SK-N-SH treated with all-trans-retinoic acid at 6 μM for 48 hours (cell line): ENCODE measurements at regions not wholly inside any gene's neighbourhood (a gene's known extent, or its start where the extent isn't known, plus 50 kb on each side); places are given as distances from the start of the nearest gene placed in this dataset.

Source experiments
- ATAC-seq: fragments of 200-7000 bp; cut with Tn5 transposase; 3 replicates; pipeline ENCODE4 v1.9.1; 2020; ENCODE audit warnings: mild to moderate bottlenecking, moderate library complexity
- ARNTL ChIP-seq: fragments of 450-650 bp; formaldehyde crosslinking; IDR thresholded peaks from 2 replicates; pipeline ENCODE4 v1.5.0; 2020; ENCODE audit warnings: low read depth, mild to moderate bottlenecking, moderate library complexity, borderline replicate concordance
- CREB5 ChIP-seq: fragments of 250-450 bp; sonication (Bioruptor Pico); IDR thresholded peaks from 2 replicates; pipeline ENCODE4 v1.5.1; 2020; ENCODE audit warnings: low read depth, mild to moderate bottlenecking, moderate library complexity
- CSDC2 ChIP-seq: fragments of 250-450 bp; sonication (Bioruptor Pico); IDR thresholded peaks from 2 replicates; pipeline ENCODE4 v1.5.0; 2020; ENCODE audit warnings: mild to moderate bottlenecking, moderate library complexity
- ESRRG ChIP-seq: fragments of 250-450 bp; sonication (Bioruptor Pico); IDR thresholded peaks from 2 replicates; pipeline ENCODE4 v1.6.1; 2021; ENCODE audit warnings: mild to moderate bottlenecking
- GLIS3 ChIP-seq: fragments of 250-450 bp; sonication (Bioruptor Pico); IDR thresholded peaks from 2 replicates; pipeline ENCODE4 v1.5.0; 2020; ENCODE audit warnings: mild to moderate bottlenecking, moderate library complexity
- ISL1 ChIP-seq: fragments of 250-450 bp; sonication (Bioruptor Pico); IDR thresholded peaks from 2 replicates; pipeline ENCODE4 v2.1.2; 2022; ENCODE audit warnings: mild to moderate bottlenecking, moderate library complexity
- OSR1 ChIP-seq: fragments of 250-450 bp; sonication (Bioruptor Pico); IDR thresholded peaks from 2 replicates; pipeline ENCODE4 v1.8.0; 2022; ENCODE audit warnings: moderate library complexity, mild to moderate bottlenecking, inconsistent platforms
- PATZ1 ChIP-seq: fragments of 250-450 bp; sonication (Bioruptor Pico); IDR thresholded peaks from 2 replicates; pipeline ENCODE4 v1.8.0; 2020; ENCODE audit warnings: mild to moderate bottlenecking, moderate library complexity, borderline replicate concordance
- RARB ChIP-seq: fragments of 250-450 bp; sonication (Bioruptor Pico); IDR thresholded peaks from 2 replicates; pipeline ENCODE4 v1.8.0; 2021; ENCODE audit warnings: mild to moderate bottlenecking, moderate library complexity
- TCF4 ChIP-seq: fragments of 250-450 bp; sonication (Bioruptor Pico); IDR thresholded peaks from 2 replicates; pipeline ENCODE4 v1.8.0; 2021; ENCODE audit warnings: mild to moderate bottlenecking, moderate library complexity, borderline replicate concordance
- TOX ChIP-seq: fragments of 250-450 bp; sonication (Bioruptor Pico); IDR thresholded peaks from 2 replicates; pipeline ENCODE4 v1.8.0; 2021; ENCODE audit warnings: mild to moderate bottlenecking, moderate library complexity, borderline replicate concordance
- TSHZ2 ChIP-seq: fragments of 250-450 bp; sonication (Bioruptor Pico); IDR thresholded peaks from 2 replicates; pipeline ENCODE4 v1.5.0; 2020; ENCODE audit warnings: mild to moderate bottlenecking, moderate library complexity
- ZC3H10 ChIP-seq: fragments of 250-450 bp; sonication (Bioruptor Pico); IDR thresholded peaks from 2 replicates; pipeline ENCODE4 v1.5.1; 2021; ENCODE audit warnings: mild to moderate bottlenecking, moderate library complexity
- ZFP3 ChIP-seq: fragments of 250-450 bp; sonication (Bioruptor Pico); IDR thresholded peaks from 2 replicates; pipeline ENCODE4 v1.5.0; 2020; ENCODE audit warnings: mild to moderate bottlenecking, moderate library complexity
- ZFP30 ChIP-seq: fragments of 450-650 bp; formaldehyde crosslinking; IDR thresholded peaks from 2 replicates; pipeline ENCODE4 v1.5.0; 2022; ENCODE audit warnings: mild to moderate bottlenecking, moderate library complexity
- ZNF565 ChIP-seq: fragments of 450-650 bp; formaldehyde crosslinking; conservative IDR thresholded peaks from 2 replicates; pipeline ENCODE4 v1.5.0; 2020; ENCODE audit warnings: low read depth, mild to moderate bottlenecking, moderate library complexity
- ZNF70 ChIP-seq: fragments of 450-650 bp; formaldehyde crosslinking; IDR thresholded peaks from 2 replicates; pipeline ENCODE4 v1.5.0; 2020; ENCODE audit warnings: mild to moderate bottlenecking, moderate library complexity
- ZNF8 ChIP-seq: fragments of 450-650 bp; formaldehyde crosslinking; IDR thresholded peaks from 2 replicates; pipeline ENCODE4 v1.5.0; 2020; ENCODE audit warnings: mild to moderate bottlenecking, moderate library complexity

GRCh38 chr4:59729321-59729720 lies 1470.8 kb upstream of the ADGRL3 start:
- TF ChIP-seq PATZ1 = no peak
- no peak for TF ChIP-seq ZFP3 (CRISPR knock-in tag)
- TF ChIP-seq ZNF70 (CRISPR knock-in tag) = no peak
- no peak for TF ChIP-seq ISL1 (CRISPR knock-in tag)
- TF ChIP-seq ESRRG (CRISPR knock-in tag) = no peak
- no peak for TF ChIP-seq ZC3H10 (CRISPR knock-in tag)
- TF ChIP-seq TCF4 (CRISPR knock-in tag) = no peak
- no peak for TF ChIP-seq TOX (CRISPR knock-in tag)
- no peak for TF ChIP-seq ZFP30 (CRISPR knock-in tag)
- TF ChIP-seq ARNTL (CRISPR knock-in tag) = no peak
- no peak for TF ChIP-seq CREB5
- no peak for TF ChIP-seq RARB (CRISPR knock-in tag)
- no peak for ATAC-seq

DNA sequence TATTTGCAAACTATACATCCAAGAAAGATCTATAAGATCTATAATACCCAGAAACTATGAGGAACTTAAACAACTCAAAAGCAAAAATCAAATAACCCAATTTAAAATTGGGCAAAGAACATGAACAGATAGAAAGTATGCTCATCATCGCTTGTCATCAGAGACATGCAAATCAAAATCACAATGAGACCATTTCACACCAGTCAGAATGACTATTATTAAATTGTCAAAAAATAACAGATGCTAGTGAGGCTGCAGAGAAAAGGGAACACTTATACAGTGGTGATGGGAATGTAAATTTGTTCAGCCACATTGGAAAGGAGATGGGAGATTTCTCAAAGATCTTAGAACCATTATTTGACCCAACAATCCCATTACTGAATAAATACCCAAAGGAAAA lies 1451.7 kb upstream of the ADGRL3 start:
- no peak for ATAC-seq
- TF ChIP-seq TCF4 (CRISPR knock-in tag) (no peak), ZC3H10 (CRISPR knock-in tag) (no peak), ZNF565 (CRISPR knock-in tag) (no peak)

DNA sequence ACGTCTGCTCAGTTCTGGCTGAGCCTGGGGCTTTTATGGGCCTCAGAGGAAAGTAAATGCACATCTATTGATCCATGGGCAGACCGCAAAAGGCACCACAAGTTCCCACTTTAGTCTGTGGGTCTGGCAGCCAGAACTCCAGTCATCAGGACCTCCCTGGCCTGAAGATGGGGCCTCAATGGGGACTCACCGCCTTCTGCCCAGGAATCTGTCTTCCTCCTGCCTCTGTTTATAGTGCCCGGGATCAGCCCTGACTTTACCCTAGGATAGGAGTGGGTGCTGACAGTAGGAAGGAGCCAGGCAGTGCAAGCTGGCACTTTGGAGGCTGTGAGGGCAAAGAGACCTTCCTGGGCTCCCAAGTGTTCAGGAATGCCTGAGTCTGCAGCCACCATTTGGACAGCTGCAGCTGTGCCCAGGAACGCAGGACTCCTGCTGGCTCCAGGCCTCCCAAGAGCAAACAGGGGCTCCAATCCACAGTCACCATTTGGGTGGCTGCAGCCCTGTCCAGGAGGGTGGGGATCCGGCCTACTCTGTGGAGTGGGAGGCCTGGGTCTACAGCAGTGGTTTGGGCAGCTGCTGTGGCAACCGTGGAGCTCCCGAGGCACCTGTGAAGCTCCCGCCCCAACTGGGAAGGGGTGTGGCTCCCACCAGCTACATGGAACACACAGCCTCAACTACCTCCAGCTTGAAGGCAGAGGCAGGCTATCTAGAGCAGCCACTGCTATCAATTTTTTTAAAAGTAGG lies 1440.9 kb upstream of the ADGRL3 start:
- TF ChIP-seq CREB5 (no peak), GLIS3 (CRISPR knock-in tag) (no peak), ARNTL (CRISPR knock-in tag) (no peak), TCF4 (CRISPR knock-in tag) (no peak), ZFP30 (CRISPR knock-in tag) (no peak), ZC3H10 (CRISPR knock-in tag) (no peak), ZNF8 (CRISPR knock-in tag) (no peak), CSDC2 (no peak), ZNF70 (CRISPR knock-in tag) (no peak), ESRRG (CRISPR knock-in tag) (no peak), PATZ1 (no peak), ZNF565 (CRISPR knock-in tag) (no peak), ZFP3 (CRISPR knock-in tag) (no peak), OSR1 (CRISPR knock-in tag) (no peak), TSHZ2 (CRISPR knock-in tag) (no peak), TOX (CRISPR knock-in tag) (no peak), ISL1 (CRISPR knock-in tag) (no peak)
- ATAC-seq = no peak
